Left lung (tissue), 4 donors: ENCODE measurements at regions not wholly inside any gene's neighbourhood (a gene's known extent, or its start where the extent isn't known, plus 50 kb on each side); places are given as distances from the start of the nearest gene placed in this dataset.

Experiments
- ATAC-seq: fragments of 200-7000 bp; cut with Tn5 transposase; one replicate; pipeline ENCODE4 v1.9.1; 2020; ENCODE audit warnings: moderate library complexity
- DNase-seq, 4 donors: peaks; one replicate each; pipeline ENCODE4 v3.0.0-alpha.2; 2013 to 2020
- H3K27ac ChIP-seq, 2 donors: fragments of 200-600 bp; sonication (generic) in 1 of 2; one replicate each; pipeline versions ENCODE4 v1.5.0 to v1.8.0; 2020 to 2021
- H3K27me3 ChIP-seq, 2 donors: fragments of 200-600 bp; sonication (generic) in 1 of 2; one replicate each; pipeline versions ENCODE4 v1.5.0 to v1.8.0; 2020 to 2021
- H3K36me3 ChIP-seq, 2 donors: fragments of 200-600 bp; sonication (generic) in 1 of 2; one replicate each; pipeline versions ENCODE4 v1.5.0 to v1.8.0; 2020 to 2021
- H3K4me1 ChIP-seq, 2 donors: fragments of 200-600 bp; one replicate each; pipeline ENCODE4 v1.8.0; 2021
- H3K4me3 ChIP-seq, 2 donors: fragments of 200-600 bp; sonication (generic) in 1 of 2; one replicate each; pipeline versions ENCODE4 v1.5.0 to v1.8.0; 2020 to 2021; ENCODE audit warnings: mild to moderate bottlenecking in 1 of 2
- H3K9me3 ChIP-seq, 2 donors: fragments of 200-600 bp; sonication (generic) in 1 of 2; one replicate each; pipeline versions ENCODE4 v1.5.0 to v1.8.0; 2020 to 2021
- CTCF ChIP-seq, 2 donors: fragments of 200-600 bp; sonication (generic) in 1 of 2; IDR thresholded peaks; one replicate each; pipeline versions ENCODE4 v1.5.0 to v1.8.0; 2021; ENCODE audit warnings: antibody characterized with exemption in 2 of 2
- intact Hi-C, 2 donors: fragments of 100-400 bp; cut with DNase I; formaldehyde crosslinking; loops; one replicate each; pipeline versions ENCODE4 v1.11.2 to v1.14.2; 2022
- donor health status: DM: no; HTN: yes; CAD: no.
- donor health status: DM: no; HTN: no; CAD: no.

GRCh38 chr18:43396266-43396665, 119.0 kb upstream of the SYT4 start:
- Histone ChIP-seq H3K9me3 (no peaks in the 10 kb centered on the region), H3K27me3 (no peaks in the 10 kb centered on the region), H3K27ac (no peak overlapping the region), H3K4me3 (no peak overlapping the region), H3K36me3 (no peaks in the 10 kb centered on the region), H3K4me1 (no peaks in the 10 kb centered on the region)
- intact Hi-C loops: no loop called here
- ATAC-seq (no peak), DNase-seq (peak in 1 of 4 donors; percentile 24)
- no peak for TF ChIP-seq CTCF (IDR thresholded peaks at IDR 0.05)

- no peak overlapping the region for H3K4me3 ChIP-seq
- intact Hi-C loops: no loop called here
- H3K27me3 ChIP-seq: no peaks in the 10 kb centered on the region
- no peaks in the 10 kb centered on the region for H3K9me3 ChIP-seq
- no peak for TF ChIP-seq CTCF (IDR thresholded peaks at IDR 0.05)
- ATAC-seq (no peak), DNase-seq (no peak)
- no peak overlapping the region for H3K27ac ChIP-seq
- no peaks in the 10 kb centered on the region for H3K4me1 ChIP-seq
- no peaks in the 10 kb centered on the region for H3K36me3 ChIP-seq
Measured at GRCh38 chr18:43398601-43399000, 121.3 kb upstream of the SYT4 start.

GRCh38 chr18:43405097-43405496, 127.8 kb upstream of the SYT4 start:
- Histone ChIP-seq H3K36me3 (no peaks in the 10 kb centered on the region), H3K4me3 (no peak overlapping the region), H3K27ac (no peak overlapping the region), H3K27me3 (no peaks in the 10 kb centered on the region), H3K4me1 (no peaks in the 10 kb centered on the region), H3K9me3 (no peaks in the 10 kb centered on the region)
- intact Hi-C loops: no loop called here
- no peak for TF ChIP-seq CTCF (IDR thresholded peaks at IDR 0.05)
- DNase-seq (no peak), ATAC-seq (no peak)

- DNase-seq (no peak), ATAC-seq (no peak)
- Histone ChIP-seq H3K9me3 (no peaks in the 10 kb centered on the region), H3K4me1 (no peaks in the 10 kb centered on the region), H3K27me3 (no peaks in the 10 kb centered on the region), H3K27ac (no peak overlapping the region), H3K36me3 (no peaks in the 10 kb centered on the region), H3K4me3 (no peak overlapping the region)
- TF ChIP-seq CTCF (IDR thresholded peaks at IDR 0.05): no peak
- intact Hi-C loops: no loop called here
Measured at GRCh38 chr18:43414006-43414405, 136.7 kb upstream of the SYT4 start.

GRCh38 chr18:43420091-43420490, 142.8 kb upstream of the SYT4 start:
- no peaks in the 10 kb centered on the region for H3K9me3 ChIP-seq
- no peaks in the 10 kb centered on the region for H3K27me3 ChIP-seq
- DNase-seq (no peak), ATAC-seq (no peak)
- no peak for TF ChIP-seq CTCF (IDR thresholded peaks at IDR 0.05)
- no peaks in the 10 kb centered on the region for H3K36me3 ChIP-seq
- no peak overlapping the region for H3K27ac ChIP-seq
- no peaks in the 10 kb centered on the region for H3K4me1 ChIP-seq
- intact Hi-C loops: no loop called here
- H3K4me3 ChIP-seq: no peak overlapping the region
